ENCODE measurements at regions not wholly inside any gene's neighbourhood (a gene's known extent, or its start where the extent isn't known, plus 50 kb on each side); places are given as distances from the start of the nearest gene placed in this dataset.

DNA sequence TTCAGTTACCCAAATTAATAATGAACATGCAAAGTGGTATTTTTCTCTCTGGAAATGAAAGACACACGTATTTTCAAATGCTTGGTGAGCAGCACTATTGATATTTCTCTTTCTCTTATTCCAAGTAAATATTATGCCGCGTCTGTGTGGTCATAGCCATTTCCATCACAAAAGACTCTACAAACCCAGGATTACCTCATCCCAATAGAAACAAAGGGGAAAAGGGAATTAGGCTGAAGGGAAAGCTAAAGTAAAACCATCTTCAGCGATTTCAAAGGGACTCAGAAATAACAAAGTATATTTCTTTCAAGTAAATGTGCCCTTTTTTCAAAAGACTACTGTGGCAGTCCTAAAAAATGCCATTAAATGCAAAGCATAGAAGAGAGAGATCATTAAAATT, 62.0 kb upstream of the FST start:
- H3K27ac Mint-ChIP-seq, result no peak overlapping the region
- no peaks in the 10 kb centered on the region for H3K4me1 Mint-ChIP-seq (ENCODE audit: low read depth)
- H3K27me3 Mint-ChIP-seq, result peaks cover 4% of the 10 kb centered on the region
- H3K36me3 Mint-ChIP-seq, result no peaks in the 10 kb centered on the region
- POLR2A ChIA-PET, result no interaction called here
- CTCF ChIA-PET, result no interaction called here
- no peak overlapping the region for H3K4me3 Mint-ChIP-seq
- intact Hi-C loops (cut with micrococcal nuclease), result no loop called here
- DNase-seq, result no peak
- H3K9me3 Mint-ChIP-seq, result no peaks in the 10 kb centered on the region

DNA sequence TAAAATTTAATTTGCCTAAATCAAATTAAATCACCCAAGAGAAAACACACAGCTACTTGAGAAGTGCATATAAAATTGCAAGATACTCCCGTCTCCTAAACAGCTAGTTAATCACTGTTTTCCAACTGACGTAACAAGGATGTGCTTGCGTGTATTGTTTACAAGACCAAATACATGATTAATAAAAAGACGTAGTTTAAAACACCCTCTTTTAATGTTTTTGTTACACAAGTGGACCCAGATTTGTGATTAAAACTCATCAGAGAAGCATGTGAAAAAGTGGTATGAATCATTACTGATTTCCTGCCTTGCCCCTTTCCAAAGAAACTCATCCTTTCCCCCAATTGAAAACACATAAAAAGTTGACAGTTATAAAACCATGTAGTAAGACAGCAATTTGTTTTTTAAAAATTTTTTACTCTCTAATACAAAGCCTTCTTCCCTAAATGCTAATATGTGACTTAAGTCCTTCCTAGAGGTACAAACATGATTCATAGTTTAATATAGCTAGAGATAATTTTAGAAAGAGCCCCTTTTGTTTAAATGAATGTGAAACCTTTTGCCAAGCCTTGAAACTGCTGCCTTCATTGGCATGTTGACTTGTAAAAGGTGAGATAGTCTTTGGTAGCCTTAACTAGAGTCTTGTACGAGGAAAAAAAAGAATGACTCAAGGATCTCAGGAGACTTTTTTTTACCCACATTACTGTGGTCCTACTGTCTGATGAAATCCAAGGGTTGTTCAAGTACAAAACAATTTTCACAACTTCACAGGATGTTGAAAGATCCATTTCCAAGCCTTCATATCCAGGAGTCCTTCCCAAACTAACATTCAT, 61.4 kb upstream of the FST start:
- Mint-ChIP-seq H3K27me3 (peaks cover 6% of the 10 kb centered on the region), H3K27ac (no peak overlapping the region), H3K9me3 (no peaks in the 10 kb centered on the region), H3K4me3 (no peak overlapping the region), H3K4me1 (ENCODE audit: low read depth) (no peaks in the 10 kb centered on the region), H3K36me3 (no peaks in the 10 kb centered on the region)
- CTCF ChIA-PET, result interaction anchor here (0.5 kb wide), 1 partner anchor 729 kb away, joined by 3 read pairs; no protein-coding TSS in a partner anchor
- POLR2A ChIA-PET, result no interaction called here
- no peak for DNase-seq
- intact Hi-C loops (cut with micrococcal nuclease), result no loop called here

DNA sequence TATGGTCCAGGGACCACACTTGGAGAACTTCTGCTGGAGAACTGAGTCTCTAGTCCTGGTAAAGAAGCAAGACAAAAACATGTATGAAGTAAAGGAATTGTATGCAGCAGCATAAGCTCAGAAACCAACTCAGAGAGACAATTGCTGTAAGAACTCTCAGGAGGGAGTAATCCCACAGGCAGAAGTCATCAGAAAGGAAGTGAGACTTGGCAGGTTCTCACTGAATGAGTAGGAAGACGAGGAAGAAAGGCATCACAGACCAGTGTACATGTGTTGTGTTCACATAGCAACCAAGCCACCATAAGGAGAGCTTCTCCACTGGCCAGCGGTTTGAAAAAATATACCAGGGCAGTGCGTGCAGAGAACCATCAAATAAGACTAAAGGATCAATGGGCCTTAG, 57.9 kb upstream of the FST start:
- Mint-ChIP-seq H3K4me1 (ENCODE audit: low read depth) (no peaks in the 10 kb centered on the region), H3K27ac (no peak overlapping the region), H3K27me3 (peaks cover 15% of the 10 kb centered on the region), H3K4me3 (no peak overlapping the region), H3K9me3 (no peaks in the 10 kb centered on the region), H3K36me3 (no peaks in the 10 kb centered on the region)
- POLR2A ChIA-PET, result no interaction called here
- DNase-seq, result no peak
- CTCF ChIA-PET, result no interaction called here
- intact Hi-C loops (cut with micrococcal nuclease), result no loop called here

DNA sequence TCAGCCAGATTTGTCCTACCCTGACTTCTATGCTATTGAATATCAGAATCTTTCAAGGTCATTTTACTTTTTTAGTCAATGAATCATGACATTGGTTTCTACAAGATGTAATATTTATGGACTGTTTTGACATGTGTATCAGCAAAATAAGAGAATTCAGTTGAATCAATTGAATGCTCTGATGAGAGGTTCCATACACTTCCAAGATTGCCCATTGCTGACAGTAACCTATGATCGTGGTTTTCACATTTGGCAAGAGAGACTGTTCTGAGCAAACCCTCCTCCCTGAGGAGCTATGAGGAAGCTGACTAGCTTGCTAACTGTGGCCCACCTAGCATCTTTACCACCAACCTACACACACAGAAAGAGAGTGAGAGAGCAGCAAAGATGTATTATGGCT, 56.7 kb upstream of the FST start:
- Mint-ChIP-seq H3K27ac (no peak overlapping the region), H3K36me3 (no peaks in the 10 kb centered on the region), H3K4me1 (ENCODE audit: low read depth) (no peaks in the 10 kb centered on the region), H3K27me3 (peaks cover 15% of the 10 kb centered on the region), H3K9me3 (no peaks in the 10 kb centered on the region), H3K4me3 (no peak overlapping the region)
- CTCF ChIA-PET, result no interaction called here
- intact Hi-C loops (cut with micrococcal nuclease), result no loop called here
- POLR2A ChIA-PET, result no interaction called here
- DNase-seq, result no peak

DNA sequence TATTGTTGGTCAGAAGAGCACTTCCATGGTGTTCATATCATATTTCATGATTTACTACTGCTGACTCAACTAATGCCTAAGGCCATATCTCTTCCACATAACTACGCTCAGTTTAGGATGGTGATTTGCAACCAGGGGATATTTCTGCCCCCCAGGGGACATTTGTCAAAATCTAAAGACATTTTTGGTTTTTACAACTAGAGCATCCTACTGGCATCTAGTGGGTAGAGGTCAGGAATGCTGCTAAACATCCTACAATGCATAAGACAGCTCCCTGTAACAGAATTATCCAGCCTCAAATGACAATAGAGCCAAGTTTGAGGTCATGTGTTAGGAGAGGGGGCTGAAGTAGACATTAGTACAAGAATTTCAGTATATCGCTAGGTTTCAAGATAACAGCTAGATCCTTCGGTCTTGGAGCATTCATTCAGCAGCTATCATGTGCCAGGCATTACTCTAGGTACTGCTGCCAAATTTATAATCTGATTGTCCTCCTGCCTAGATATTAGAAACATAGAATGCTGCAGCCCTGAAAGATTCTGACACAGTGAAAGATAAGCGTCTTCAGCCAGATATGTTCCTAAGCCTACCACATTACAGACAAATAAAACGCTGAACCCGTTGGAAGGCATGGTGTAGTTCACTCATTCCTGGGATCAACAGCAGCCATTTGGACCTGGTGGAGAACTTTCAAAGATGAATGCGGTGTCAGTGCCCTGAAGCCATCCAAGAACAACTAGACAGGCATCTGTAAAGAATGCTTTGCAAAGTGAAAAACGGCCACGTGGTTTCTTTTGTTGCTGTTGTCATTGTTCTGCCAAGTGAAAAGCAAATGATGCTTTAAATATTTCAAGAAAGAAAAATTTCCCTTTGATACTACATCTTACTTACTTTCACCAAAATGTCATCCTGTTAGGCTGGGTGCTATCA, 55.5 kb upstream of the FST start:
- Mint-ChIP-seq H3K4me3 (no peak overlapping the region), H3K36me3 (no peaks in the 10 kb centered on the region), H3K27me3 (peaks cover 18% of the 10 kb centered on the region), H3K9me3 (no peaks in the 10 kb centered on the region), H3K27ac (no peak overlapping the region), H3K4me1 (ENCODE audit: low read depth) (no peaks in the 10 kb centered on the region)
- no peak for DNase-seq
- intact Hi-C loops (cut with micrococcal nuclease), result no loop called here
- CTCF ChIA-PET, result interaction anchor here (0.8 kb wide), 1 partner anchor 9 kb away, joined by 3 read pairs; no protein-coding TSS in a partner anchor
- POLR2A ChIA-PET, result no interaction called here

DNA sequence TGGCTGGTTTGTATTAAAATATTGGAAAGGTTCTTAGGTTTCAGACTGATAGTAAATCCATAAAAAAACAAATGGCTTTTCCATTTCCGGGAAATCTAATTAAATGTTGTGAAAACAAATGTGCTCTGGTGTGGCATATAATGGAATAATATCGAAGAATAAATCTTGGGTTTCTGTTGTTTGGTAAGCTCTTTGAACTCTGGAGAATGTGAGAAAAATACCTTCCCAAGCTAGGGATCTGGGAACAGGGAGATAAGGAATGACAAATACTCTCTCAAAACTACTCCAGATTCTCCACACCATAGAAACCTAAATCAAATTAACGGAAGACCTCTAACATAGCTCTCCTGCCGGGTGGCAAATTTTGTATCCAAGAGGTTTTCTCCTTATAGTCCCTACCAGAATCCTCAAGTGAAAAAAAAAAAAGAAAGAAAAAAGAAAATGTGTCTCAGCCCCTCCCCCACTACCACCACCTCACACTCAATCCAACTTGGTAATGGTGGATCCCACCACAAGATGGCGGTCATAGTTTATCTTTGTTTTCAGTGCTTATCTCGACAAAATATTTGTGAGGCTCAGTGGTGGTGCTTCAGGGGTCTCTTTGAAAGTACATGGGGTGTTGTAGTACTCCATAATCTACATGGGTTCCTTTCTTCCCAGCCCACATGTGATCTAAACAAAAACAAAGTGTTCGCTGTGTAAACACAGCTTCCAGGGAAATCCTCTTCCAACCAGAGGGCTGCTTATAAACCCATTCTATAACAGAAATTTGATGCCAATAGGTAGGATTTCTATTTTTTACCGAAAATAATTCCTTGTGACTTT, 54.5 kb upstream of the FST start:
- intact Hi-C loops (cut with micrococcal nuclease), result no loop called here
- CTCF ChIA-PET, result interaction anchor here (0.8 to 1.4 kb wide), 3 partner anchors 8 to 806 kb away, joined by 3 to 5 read pairs (median 4); no protein-coding TSS in a partner anchor
- DNase-seq, result peak; percentile 26
- POLR2A ChIA-PET, result no interaction called here
- H3K27me3 Mint-ChIP-seq, result peaks cover 18% of the 10 kb centered on the region
- no peaks in the 10 kb centered on the region for H3K36me3 Mint-ChIP-seq
- no peaks in the 10 kb centered on the region for H3K9me3 Mint-ChIP-seq
- H3K4me3 Mint-ChIP-seq, result no peak overlapping the region
- H3K27ac Mint-ChIP-seq, result no peak overlapping the region
- no peaks in the 10 kb centered on the region for H3K4me1 Mint-ChIP-seq (ENCODE audit: low read depth)

DNA sequence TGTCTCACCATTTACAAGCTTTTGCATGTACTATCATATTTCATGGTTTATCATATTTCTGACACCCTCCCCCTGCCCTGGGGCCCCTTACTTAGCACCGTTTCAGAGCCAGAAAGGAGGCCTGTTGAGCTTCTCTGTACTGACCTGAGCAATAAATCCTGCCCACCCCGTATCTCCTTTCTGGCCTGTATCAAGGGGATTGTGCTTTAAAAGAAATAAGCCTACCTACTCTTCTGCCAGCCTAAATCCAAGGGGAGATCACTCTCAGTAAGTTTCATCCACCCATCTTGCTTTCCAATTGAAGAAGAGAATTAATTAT, 54.0 kb upstream of the FST start:
- intact Hi-C loops (cut with micrococcal nuclease), result no loop called here
- ChIA-PET CTCF (interaction anchor here (1.1 to 1.4 kb wide), 2 partner anchors 802 to 805 kb away, joined by 4 to 5 read pairs; no protein-coding TSS in a partner anchor), POLR2A (no interaction called here)
- no peaks in the 10 kb centered on the region for H3K9me3 Mint-ChIP-seq
- peaks cover 17% of the 10 kb centered on the region for H3K27me3 Mint-ChIP-seq
- no peak for DNase-seq
- no peak overlapping the region for H3K27ac Mint-ChIP-seq
- no peaks in the 10 kb centered on the region for H3K36me3 Mint-ChIP-seq
- no peak overlapping the region for H3K4me3 Mint-ChIP-seq
- no peaks in the 10 kb centered on the region for H3K4me1 Mint-ChIP-seq (ENCODE audit: low read depth)

DNA sequence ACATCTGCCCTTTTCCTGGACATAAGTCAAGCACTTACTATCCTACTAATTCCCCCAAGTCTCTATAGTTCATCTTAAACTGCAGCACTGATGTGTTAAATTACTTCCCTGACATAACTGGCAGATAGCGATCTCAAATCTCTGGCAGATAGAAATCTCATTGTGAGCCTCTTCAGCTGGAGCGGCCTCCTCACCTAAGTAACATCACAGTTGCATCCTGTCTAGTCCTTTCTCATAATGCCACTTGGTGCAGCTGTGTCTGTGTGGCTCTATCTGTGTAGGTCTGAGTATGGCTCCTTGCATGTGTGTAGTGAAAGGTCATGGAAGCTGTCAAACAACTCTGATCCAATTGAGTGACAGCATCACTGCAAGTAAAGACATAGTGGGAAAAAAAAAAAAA, 53.6 kb upstream of the FST start:
- Mint-ChIP-seq H3K27me3 (peaks cover 16% of the 10 kb centered on the region), H3K4me1 (ENCODE audit: low read depth) (no peaks in the 10 kb centered on the region), H3K36me3 (no peaks in the 10 kb centered on the region), H3K4me3 (no peak overlapping the region), H3K27ac (no peak overlapping the region), H3K9me3 (no peaks in the 10 kb centered on the region)
- DNase-seq, result no peak
- intact Hi-C loops (cut with micrococcal nuclease), result no loop called here
- CTCF ChIA-PET, result interaction anchor here (1.1 to 1.4 kb wide), 2 partner anchors 801 to 805 kb away, joined by 4 to 5 read pairs; no protein-coding TSS in a partner anchor
- POLR2A ChIA-PET, result no interaction called here

DNA sequence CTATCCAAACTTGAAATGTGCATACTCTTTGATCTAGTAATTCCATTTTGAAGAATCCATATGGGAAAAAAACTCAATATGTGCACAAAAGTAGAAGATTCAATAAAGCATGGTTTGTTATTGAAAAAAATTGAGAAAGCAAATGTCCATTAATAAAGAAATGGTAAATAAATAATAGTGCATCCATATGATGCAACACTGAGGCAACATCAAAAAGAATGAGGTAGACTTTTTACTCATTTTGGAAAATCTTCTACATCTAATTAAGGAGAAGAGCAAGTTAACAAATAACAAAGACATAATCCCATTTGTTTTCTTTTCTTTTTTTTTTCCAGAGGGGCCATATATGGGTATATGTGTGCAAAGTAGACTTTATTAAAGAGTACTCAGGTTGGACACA, 52.5 kb upstream of the FST start:
- Mint-ChIP-seq H3K27ac (no peak overlapping the region), H3K4me3 (no peak overlapping the region), H3K9me3 (no peaks in the 10 kb centered on the region), H3K4me1 (ENCODE audit: low read depth) (no peaks in the 10 kb centered on the region), H3K36me3 (no peaks in the 10 kb centered on the region), H3K27me3 (peaks cover 15% of the 10 kb centered on the region)
- POLR2A ChIA-PET, result no interaction called here
- DNase-seq, result no peak
- intact Hi-C loops (cut with micrococcal nuclease), result no loop called here
- CTCF ChIA-PET, result no interaction called here

DNA sequence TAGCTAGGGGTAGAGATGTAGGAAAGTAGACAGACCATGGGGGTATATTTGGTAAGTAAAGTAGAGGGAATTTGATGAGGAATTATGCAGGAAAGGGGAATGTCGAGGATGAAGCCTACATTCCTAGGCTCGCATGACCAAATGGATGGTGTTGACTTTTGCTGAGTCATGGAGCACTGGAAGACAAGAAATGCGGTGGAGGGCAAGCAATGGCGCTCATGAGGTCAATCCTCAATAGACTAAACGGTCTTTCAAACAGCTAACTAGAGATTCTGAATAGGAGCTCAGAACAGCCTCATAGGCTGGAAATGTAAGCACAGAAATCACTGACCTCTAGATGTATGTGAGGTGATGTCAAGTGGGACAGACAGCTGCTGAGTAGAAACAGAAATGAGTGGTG, 50.7 kb upstream of the FST start:
- no peaks in the 10 kb centered on the region for H3K9me3 Mint-ChIP-seq
- H3K27ac Mint-ChIP-seq, result no peak overlapping the region
- H3K36me3 Mint-ChIP-seq, result no peaks in the 10 kb centered on the region
- intact Hi-C loops (cut with micrococcal nuclease), result no loop called here
- no peak for DNase-seq
- H3K27me3 Mint-ChIP-seq, result peaks cover 6% of the 10 kb centered on the region
- H3K4me1 Mint-ChIP-seq (ENCODE audit: low read depth), result no peaks in the 10 kb centered on the region
- CTCF ChIA-PET, result interaction anchor here (0.7 kb wide), 1 partner anchor 26 kb away, joined by 3 read pairs; no protein-coding TSS in a partner anchor
- POLR2A ChIA-PET, result no interaction called here
- no peak overlapping the region for H3K4me3 Mint-ChIP-seq

DNA sequence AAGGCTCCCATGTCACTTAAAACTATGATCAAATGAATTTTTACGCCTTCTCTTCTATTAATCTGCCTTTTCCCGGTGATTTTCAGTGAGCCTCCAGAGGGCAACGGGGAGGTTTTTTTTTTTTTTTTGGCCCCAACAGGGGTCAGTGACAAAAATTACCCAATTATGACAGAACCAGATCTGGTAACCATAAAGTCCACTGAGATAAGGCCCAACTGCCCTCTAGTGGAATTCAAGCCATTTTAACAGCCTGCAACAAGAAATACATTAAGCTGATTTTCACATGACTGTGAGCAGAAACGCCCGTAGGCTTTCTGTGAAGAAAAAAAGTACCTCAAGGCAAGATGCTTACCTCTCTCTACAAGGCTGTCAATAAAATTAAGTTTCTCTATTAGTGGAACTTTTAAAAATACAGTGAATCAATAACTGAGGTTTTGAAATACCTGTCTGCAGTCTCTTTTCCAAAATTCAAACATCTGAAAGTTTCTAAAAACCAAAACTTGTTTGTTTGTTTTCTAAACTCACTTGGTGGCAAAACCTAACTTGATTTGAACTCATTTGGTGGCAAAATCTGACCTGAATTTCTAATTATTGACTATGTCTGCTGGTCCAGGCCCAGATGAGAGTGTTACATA, 49.7 kb upstream of the FST start:
- Mint-ChIP-seq H3K4me1 (ENCODE audit: low read depth) (no peaks in the 10 kb centered on the region), H3K36me3 (no peaks in the 10 kb centered on the region), H3K27ac (no peak overlapping the region), H3K9me3 (no peaks in the 10 kb centered on the region), H3K27me3 (peaks cover 2% of the 10 kb centered on the region), H3K4me3 (no peak overlapping the region)
- ChIA-PET CTCF (interaction anchor here (0.7 kb wide), 1 partner anchor 47 kb away, joined by 3 read pairs; no protein-coding TSS in a partner anchor), POLR2A (no interaction called here)
- intact Hi-C loops (cut with micrococcal nuclease), result no loop called here
- no peak for DNase-seq
